Hepatic stellate cell (primary cell): ENCODE measurements at regions not wholly inside any gene's neighbourhood (a gene's known extent, or its start where the extent isn't known, plus 50 kb on each side); places are given as distances from the start of the nearest gene placed in this dataset.
A peak's percentile ranks its signal among the peaks of the same experiment; 100 is the strongest.
"Not testable (repeated sequence)": the region's sequence is repeated elsewhere in the genome, so short reads cannot be mapped to it uniquely, and the experiment has no call there.

Experiments used
- DNase-seq: peaks from one replicate; pipeline ENCODE4 v3.0.0; 2011; ENCODE audit warnings: low spot score

- no peak for DNase-seq
Measured at GRCh38 chr3:112736805-112737566, 96.0 kb upstream of the CCDC80 start.

- no peak for DNase-seq
Measured at GRCh38 chr3:112736386-112736785, 95.4 kb upstream of the CCDC80 start.

GRCh38 chr3:112735926-112736325 is 95.0 kb upstream of the CCDC80 start:
- no peak for DNase-seq

- DNase-seq = peak; percentile 54
Measured at GRCh38 chr3:112734736-112735350, 93.9 kb upstream of the CCDC80 start.

GRCh38 chr3:112734171-112734570 is 93.2 kb upstream of the CCDC80 start:
- no peak for DNase-seq

DNA sequence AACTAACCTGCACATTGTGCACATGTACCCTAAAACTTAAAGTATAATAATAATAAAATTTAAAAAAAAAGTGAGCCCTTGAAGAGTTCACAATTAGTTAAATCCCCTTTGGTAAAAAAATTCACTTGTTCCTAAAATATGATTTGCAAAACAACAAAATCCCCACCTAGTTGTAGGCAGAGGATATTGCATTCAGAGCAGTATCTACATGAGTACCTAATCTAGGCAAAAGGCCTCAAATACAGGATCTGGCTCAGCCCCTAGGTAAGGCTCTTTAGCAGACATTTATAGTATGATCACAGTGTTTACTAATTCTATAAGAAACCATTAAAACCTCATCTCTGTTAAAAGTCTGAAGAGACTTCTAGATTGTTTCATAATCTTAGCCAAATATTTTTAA is 89.3 kb upstream of the CCDC80 start:
- DNase-seq = no peak

- DNase-seq = no peak
Measured at GRCh38 chr3:112721231-112721630, 80.3 kb upstream of the CCDC80 start.

- no peak for DNase-seq
Measured at GRCh38 chr3:112718967-112719366, 78.0 kb upstream of the CCDC80 start.

DNA sequence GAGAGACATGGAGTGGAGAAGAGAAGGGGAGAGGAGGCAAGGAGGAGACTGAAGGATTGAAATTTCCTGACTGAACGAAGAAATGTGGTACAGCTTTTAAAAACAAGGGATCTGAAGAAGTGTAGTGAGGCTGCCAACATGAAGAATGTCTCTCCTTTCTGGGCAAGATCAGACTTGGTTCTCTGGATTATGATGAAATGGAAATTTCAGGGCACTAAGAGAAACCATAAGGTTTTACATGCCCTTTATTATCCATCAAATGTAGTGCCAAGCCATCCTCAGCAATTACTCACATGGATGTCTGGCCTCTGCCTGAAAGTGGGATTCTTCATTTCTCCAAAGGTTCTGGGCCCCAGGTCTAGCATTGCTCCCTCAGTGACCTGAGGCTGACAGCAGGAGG is 77.6 kb upstream of the CCDC80 start:
- DNase-seq = no peak

DNA sequence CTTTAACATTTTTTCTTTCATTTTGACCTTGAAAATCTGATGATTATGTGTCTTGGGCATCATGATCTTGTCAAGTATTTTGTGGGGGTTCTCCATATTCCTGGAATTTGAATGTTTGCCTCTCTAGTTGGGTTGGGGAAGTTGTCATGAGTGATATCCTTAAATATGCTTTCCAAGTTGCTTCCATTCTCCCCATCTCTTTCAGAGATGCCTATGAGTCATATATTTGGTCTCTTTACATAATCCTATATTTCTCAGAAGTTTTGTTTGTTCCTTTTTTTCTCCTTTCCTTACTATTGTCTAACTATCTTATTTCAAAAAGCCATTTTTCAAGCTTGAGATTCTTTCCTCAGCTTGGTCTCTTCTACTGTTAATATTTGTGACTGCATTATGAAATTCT is 69.0 kb upstream of the CCDC80 start:
- no peak for DNase-seq

DNA sequence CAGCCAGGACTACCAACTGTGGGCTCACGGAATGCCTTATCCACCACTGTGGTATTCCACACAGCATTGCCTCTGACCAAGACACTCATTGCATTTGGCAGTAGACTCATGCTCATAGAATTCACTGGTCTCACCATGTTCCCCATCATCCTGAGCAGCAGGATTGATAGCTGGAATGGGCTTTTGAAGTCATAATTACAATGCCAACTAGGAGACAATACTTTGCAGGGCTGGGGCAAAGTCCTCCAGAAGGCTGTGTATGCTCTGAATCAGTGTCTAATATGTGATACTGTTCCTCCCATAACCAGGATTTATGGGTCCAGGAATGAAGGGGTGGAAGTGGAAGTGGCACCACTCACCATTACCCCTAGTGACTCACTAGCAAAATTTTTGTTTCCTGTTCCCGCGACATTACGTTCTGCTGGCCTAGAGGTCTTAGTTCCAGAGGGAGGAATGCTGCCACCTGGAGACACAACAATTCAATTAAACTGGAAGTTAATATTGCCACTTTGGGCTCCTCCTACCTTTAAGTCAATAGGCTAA is 58.6 kb upstream of the CCDC80 start:
- no peak for DNase-seq

- not testable (repeated sequence) for DNase-seq
Measured at GRCh38 chr3:112698442-112698841, 57.5 kb upstream of the CCDC80 start.

GRCh38 chr3:112696244-112696643 is 55.3 kb upstream of the CCDC80 start:
- not testable (repeated sequence) for DNase-seq

- DNase-seq = not testable (repeated sequence)
Measured at GRCh38 chr3:112695377-112696108, 54.6 kb upstream of the CCDC80 start.

GRCh38 chr3:112694906-112695305 is 54.0 kb upstream of the CCDC80 start:
- DNase-seq = not testable (repeated sequence)

DNA sequence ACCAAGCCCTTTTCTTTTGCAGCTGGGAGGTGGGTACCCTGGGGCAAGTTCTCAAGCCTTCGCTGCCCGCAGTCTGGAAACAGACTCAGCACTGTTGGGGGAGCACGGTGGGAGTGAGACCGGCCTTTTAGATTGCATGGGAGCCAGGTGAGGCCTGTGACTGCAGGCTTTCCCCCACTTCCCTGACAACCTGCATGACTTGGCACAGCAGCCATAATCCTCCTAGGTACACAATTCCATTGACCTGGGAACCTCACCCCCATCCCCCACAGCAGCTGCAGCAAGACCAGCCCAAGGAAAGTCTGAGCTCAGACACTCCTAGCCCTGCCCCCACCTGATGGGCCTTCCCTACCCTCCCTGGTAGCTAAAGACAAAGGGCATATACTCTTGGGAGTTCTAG is 52.2 kb upstream of the CCDC80 start:
- DNase-seq = no peak
